ENCODE measurements at regions not wholly inside any gene's neighbourhood (a gene's known extent, or its start where the extent isn't known, plus 50 kb on each side); places are given as distances from the start of the nearest gene placed in this dataset.
"Not testable (repeated sequence)": the region's sequence is repeated elsewhere in the genome, so short reads cannot be mapped to it uniquely, and the experiment has no call there.

DNA sequence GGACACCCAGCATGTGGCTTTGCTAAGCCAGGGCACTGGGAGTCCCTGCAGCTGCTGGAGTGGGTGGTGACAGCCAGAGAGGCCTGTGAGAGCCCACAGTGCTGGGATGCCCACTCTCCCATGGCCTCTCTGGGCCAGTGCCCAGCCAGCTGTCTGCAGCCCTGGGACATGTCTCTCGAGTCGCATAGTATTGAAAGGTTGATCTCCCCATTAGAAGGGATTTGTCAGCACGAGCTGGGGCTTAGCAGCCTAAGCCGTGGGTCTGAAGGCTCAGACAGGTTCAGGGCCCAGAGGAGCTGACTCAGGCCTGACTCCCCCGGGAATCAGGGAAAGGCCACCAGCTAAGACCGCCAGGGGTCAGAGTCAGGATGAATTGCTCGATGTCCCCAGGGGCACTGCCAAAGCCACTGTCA is 53.5 kb downstream of the FOXD2 start:
- DNase-seq (no peak), ATAC-seq (no peak)

DNA sequence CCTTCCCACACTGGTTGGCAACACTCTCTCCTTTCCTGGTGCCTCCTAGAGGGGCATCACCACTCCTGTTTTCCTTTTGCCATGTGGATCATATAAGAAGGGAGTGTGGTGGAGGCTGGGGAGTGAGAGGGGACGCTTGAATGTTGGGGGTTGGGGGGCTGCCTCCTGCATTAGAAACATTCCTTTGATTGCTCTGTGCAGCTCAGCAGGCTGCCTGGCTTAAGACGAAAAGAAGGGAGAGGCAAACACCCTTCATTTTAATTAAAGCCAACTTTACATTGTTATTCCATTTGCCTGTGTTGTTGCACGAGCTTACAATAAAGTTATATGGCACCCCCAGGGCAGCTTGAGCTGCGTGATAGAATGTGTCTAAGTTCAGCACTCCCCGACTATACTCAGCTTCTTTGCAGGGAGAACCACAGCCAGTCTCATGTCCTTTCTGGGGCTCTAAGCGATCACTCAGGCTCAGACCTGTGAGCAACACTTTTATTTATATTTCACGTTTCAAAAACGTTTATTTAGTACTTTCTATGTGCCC is 57.4 kb downstream of the FOXD2 start:
- DNase-seq (no peak), ATAC-seq (no peak)

DNA sequence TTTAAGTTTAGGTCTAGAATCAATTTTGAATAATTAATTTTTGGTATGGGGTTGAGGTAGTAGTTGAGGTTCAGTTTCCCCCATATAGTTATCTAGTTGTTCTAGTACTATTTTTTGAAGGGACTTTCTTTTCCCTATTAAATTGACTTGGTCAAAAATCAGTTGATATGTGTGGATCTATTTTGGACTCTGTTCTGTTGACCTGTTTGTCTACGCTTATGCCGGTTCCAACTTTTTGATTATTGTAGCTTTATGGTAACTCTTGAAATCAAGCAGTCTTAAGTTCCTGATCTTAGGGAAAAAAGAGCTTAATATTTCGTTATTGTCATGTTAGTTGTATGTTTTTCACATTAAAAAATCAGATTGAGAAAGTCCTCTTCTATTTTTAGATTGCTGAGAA is 60.7 kb downstream of the FOXD2 start:
- DNase-seq (no peak), ATAC-seq (no peak)

DNA sequence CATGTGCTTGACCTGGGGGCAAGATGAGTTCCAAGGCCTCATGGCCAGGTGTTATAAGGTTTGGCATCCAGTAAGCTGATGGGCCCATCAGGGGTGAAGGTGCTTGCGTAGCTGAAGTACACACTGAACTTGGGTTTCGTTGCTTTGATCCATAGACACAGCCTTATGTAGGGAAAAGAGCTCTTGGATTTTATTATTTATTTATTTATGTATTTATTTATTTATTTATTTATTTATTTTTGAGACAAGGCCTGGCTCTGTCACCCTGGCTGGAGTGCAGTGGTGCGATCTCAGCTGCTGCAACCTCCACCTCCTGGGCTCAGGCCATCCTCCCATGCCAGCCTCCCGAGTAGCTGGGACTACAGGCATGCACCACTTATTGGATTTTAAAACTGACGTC is 63.2 kb downstream of the FOXD2 start:
- no peak for ATAC-seq

DNA sequence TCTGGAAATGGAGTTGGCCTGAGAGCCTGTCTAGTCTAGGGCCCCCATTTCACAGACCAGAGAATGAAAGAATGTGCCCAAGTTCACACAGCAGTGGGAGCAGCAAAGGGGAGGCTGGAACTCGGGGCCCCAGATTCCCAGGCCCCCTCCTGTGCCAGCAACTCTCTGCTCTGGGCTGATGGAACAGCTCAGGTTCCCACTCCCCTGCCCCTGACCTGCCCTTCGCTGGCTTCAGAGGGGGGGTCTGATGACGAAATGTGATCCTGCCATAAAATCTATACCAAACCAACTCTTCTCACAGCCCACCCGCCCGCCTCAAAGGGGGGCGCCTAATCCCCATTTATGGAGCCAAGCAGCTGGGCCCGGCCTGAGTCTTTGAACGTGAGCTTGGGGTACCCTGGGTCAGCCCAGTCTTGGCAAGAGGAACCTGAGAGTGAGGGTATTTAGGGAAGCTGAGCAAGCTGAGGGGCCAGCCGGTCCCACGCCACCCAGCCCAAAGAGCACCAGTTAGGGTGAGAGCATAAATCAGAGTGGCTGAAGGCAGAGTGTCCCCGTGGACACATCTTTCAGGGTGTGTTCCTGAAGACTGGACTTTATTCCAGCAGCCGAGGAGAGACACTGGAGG is 65.0 kb downstream of the FOXD2 start:
- DNase-seq (no peak), ATAC-seq (no peak)

More for the DNA sequence above, 63.2 kb downstream of the FOXD2 start:
- no peak for DNase-seq

DNA sequence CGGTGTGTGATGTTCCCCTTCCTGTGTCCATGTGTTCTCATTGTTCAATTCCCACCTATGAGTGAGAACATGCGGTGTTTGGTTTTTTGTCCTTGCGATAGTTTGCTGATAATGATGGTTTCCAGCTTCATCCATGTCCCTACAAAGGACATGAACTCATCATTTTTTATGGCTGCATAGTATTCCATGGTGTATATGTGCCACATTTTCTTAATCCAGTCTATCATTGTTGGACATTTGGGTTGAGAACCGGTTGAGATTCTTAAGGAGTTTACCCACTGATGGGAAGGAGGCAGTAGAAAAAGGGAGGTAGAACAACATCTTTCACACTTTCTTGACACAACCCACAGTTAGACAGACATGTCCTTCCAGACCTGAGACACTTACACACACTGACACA is 67.0 kb downstream of the FOXD2 start:
- not testable (repeated sequence) for DNase-seq, ATAC-seq

DNA sequence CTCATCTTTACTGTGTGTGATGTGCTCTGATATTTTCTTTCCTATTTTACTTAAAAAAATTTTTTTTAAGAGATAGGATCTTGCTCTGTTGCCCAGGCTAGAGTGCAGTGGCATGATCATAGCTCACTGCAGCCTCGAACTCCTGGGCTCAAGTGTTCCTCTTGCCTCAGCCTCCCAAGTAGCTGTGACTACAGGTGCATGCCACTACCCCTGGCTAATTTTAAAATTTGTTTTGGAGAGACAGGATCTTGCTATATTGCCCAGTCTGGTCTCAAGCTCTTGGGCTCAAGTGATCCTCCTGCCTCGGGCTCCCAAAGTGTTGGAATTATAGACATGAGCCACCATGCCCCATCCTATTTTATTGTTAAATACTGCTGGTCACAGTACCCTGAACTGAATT is 67.4 kb downstream of the FOXD2 start:
- ATAC-seq (no peak), DNase-seq (no peak)

DNA sequence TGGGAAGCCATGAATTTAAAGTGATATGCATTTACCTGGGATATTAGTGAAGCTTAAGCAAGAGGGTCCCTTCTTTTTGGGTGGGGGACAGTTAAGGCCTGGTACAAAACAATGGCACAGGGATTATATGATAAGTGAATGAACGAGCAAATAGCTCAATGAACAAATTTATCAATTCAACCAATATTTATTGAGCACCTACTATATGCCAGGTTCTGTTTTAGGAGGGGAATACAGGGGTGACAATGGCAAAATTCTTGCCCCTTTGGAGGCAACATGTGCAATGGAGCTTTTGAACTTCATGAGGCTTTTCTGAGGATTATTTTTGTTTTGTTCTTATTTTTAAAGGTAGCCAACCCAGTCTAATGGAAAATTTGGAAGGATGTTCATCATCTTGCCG is 68.2 kb downstream of the FOXD2 start:
- DNase-seq (no peak), ATAC-seq (no peak)

DNA sequence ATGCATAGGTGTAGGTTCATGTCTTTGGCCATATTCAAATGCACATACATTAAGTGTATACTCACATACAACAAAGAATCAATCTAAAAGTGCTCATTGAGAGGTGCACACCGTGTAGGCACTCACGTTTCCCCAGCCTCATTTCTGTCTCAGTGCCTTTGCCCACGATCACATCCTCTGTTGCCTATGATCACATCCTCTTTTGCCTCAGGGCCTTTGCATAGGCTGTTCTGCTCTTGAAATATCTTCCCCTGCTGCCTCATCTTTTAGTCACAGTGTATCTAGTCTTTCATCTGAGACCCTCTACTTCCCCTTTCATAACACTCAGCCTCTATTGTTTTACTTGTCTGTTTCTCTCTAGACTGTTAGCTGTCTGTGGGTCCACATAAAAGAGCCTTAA is 69.3 kb downstream of the FOXD2 start:
- no peak for DNase-seq
- ATAC-seq, result no peak

DNA sequence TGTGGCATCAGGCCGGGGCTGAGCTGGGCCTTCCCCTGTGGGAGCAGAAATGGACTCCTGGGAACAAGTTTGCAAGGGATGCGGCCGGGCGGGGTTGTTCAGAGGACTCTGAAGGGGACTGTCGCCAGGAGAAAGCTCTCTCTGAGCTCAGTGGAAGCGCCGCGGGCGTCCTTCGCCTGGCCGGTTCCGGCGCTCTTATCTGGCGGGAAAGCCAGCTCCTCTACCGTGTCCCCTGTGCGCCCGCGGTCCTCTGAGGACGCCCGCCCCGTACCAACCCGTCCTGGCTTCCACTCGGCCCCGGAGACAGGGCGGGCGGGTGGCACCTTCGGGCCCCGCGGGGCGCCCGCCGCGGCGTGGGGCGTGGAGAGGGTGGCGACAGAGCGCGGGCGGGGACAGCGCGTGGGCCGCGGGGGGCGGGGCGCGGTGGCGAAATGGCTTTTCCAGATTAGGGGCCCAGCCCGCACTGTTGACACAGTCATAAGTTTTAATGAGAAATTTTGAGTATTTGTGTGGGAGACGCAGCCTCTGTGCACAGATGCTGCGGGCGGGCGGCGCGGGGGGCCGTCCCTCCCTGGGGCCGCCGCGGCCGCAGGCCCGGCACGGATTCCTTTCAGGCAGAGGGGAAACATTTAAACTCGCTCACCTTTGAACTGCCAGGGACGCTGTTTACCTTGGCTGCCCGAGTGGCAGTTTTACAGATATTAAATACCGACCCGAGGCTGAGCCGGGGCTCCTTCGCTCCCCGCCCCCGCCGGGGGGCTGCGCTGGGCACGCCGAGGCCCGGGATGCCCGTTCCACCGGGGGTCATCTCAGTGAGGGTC is 70.2 kb downstream of the FOXD2 start:
- ATAC-seq (peak; percentile 83), DNase-seq (peak; percentile 58)

DNA sequence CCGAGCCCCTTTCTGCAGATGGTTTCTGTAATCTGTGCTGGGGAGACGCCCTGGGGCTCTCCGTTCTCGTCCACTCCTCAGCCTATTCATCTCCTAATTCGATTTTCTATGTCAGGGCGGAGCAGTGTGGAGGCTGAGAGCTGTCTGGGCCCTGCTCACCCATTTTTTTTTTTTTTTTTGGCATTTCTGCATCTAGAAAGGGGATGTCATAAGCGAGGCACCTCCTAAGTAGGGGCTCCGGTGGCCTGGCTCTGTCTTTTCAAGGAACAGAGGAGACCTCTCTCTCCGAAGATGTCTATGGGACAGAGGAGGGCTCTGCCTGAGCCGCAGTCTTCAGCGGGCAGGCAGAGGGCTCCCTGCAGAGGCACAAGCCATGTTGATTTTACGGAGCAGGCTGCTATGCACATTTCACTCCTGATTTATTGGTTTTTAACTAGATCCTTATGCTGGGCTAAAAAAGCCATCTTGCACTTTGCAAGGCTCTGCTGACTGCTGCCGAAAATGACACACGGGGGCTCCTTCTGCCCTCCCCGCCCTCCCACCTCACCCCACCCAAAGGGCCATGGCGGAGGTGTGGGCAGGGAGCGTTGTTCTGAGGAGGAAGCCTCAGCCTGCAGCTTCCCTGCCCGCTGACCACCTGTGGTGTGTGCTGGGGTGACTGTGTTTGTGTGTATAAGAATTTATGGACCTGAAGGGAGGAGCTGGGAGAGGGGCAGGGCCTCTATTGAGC is 71.0 kb downstream of the FOXD2 start:
- no peak for ATAC-seq
- no peak for DNase-seq

DNA sequence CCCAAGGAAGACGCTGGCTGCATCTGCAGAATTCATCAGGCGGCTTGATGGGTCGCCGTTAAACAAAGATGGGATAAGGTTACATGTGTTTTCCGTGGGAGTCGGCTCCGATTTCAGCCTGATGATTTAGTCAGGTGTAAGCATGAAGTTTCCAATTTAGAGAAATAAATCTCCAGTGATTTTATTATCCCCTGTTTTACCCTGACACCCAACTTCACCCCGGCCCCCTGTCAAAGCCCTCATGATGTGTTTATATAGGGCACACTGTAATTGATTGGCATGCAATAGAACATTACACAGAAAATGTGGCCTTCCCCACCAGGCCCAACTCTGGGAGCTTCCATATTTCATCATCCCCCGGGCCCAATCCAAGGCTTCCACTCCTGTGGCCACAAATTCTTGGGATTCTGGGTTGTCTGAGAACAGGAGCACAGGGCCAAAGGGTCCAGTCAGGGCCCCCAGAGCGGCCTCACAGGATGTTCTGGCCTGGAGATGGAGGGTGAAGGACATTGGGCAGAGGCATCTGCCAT is 72.5 kb downstream of the FOXD2 start:
- ATAC-seq (no peak), DNase-seq (no peak)

DNA sequence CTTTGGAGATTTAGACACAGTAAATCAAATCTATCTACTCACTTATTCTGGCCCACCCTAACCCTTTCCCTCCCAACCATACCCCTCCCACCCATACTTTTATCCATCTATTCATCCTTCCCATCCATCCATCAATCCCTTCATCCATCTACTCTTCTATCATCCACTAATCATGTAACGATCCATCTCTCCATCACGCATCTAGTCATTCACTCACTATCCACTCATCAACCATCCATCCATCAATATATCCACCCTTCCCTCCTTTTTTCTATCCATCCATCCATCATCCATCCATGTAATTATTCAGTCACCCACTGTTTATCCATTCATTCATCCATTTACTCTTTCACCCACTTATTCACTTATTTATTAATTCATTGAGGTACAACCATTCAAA is 74.0 kb downstream of the FOXD2 start:
- ATAC-seq (no peak), DNase-seq (no peak)

DNA sequence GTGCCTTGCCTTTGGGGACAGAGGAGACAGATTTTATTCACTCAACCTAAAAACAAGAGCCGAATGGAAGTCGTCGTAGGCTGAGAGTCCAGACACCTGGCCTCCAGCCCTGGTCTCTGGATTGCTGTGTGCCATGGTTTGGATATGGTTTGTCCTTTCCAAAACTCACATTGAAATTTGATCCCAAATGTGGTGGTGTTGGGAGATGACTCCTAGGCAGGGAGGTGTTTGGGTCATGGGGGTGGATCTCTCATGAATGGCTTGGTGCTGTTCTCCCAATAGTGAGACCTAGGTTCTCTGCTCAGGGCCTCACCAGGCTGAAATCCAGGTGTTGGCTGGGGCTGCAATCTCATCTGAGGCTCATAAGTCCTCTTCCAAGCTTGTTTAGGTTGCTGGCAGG is 75.5 kb downstream of the FOXD2 start:
- ATAC-seq (no peak), DNase-seq (no peak)

DNA sequence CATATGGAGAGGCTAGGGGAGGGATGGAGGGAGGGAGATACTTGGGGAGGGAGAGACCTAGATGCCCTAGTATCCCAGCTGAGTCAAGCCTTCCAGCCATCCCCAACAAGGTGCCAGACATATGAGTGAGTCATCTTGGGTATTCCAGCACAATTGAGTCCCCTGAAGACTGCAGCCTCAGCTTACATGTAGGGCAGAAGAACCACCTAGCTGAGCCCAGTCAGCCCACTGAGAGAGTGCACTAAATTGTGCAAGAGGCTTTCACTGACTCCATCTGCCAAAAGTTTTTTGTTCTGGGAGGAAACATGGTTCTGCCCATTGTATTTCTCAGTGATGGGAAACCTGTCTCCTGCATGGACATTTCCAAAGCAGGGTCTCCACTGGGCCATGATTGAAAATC is 76.4 kb downstream of the FOXD2 start:
- ATAC-seq, result no peak
- DNase-seq, result no peak

DNA sequence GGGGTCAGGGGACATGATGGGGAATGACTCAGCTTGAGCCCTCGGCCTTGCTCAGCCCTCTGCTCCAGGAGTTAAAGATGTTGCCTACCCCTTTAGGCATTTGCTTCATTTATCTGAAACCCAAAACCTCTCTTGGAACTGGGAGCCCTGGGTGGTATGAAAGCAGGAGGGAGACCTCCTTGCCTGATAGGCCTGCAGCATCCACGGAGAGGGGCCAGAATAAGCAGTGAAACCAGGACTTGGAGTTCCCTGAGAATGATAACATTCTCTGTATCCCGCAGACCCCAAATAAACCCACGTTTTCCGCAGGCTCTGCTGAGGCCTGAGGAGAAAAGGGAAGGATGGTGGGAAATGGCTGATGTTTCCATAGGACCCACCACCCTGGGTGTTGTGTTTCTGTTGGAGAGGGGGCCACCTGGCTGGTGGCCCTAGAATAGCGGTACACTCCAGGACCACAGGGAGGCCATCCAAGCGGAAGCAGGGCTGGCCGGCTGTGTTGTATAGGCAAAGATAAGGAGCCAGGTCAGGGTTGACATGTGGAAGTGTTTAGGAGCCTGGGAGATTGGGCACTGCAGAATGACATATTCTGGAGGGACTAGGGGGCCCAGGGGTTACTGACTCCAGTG is 77.4 kb downstream of the FOXD2 start:
- ATAC-seq (no peak), DNase-seq (no peak)

DNA sequence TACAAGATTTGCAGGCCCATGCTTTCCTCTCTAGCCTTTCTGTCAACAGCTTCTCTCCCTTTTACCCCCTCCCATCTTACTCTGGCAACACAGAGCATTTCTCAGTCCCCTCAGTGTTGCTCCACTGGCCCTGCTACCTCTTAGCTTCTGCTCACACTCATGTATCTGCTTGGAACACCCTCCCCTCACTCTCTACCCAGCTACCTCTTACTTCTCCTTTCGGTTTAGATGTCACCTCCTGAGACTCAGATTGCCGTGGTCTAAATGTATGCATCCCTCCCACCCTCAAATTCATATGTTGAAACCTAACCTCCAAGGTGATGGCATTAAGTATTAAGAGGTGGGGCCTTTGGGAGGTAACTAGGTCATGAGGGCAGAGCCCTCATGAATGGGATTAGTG is 80.1 kb downstream of the FOXD2 start:
- DNase-seq, result no peak
- ATAC-seq, result no peak

DNA sequence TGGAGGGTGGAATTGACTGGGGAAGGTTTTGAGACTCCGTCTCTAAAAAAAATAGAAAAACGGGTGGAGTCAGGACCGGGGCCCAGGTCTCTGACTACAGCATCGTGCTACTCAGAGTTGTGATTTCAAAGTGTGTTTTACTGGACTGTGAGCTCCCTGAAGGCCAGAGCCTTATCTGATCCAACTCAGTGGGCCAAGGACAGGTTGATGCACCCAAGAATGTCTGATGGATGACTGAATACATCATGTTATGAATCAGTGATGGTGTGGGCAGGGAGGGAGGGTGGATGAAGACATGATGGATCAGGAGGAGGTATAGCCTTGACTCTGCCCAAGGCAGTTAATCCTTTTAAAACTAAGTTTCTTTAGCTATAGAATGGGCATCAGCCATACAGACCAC is 81.6 kb downstream of the FOXD2 start:
- no peak for DNase-seq
- no peak for ATAC-seq

DNA sequence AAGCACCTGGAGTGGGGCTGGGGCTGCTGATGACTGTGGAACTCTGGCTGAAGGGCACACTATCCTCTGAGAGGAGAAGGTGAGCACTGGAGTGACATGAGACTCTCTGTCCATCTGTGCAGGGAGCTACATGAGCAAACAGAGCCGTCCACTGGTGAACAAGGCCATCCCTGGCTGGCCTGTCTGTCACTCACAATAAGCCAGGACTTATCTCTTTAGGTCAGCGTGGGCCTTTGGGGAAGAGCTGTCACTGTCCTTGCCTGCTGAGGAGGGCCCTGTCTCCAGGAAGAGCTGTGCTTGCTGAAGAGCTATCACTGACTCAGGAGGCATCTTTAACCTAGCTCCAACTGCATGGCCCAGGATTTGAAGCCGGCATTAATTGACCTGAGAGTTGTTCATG is 82.1 kb downstream of the FOXD2 start:
- no peak for DNase-seq
- ATAC-seq, result no peak

DNA sequence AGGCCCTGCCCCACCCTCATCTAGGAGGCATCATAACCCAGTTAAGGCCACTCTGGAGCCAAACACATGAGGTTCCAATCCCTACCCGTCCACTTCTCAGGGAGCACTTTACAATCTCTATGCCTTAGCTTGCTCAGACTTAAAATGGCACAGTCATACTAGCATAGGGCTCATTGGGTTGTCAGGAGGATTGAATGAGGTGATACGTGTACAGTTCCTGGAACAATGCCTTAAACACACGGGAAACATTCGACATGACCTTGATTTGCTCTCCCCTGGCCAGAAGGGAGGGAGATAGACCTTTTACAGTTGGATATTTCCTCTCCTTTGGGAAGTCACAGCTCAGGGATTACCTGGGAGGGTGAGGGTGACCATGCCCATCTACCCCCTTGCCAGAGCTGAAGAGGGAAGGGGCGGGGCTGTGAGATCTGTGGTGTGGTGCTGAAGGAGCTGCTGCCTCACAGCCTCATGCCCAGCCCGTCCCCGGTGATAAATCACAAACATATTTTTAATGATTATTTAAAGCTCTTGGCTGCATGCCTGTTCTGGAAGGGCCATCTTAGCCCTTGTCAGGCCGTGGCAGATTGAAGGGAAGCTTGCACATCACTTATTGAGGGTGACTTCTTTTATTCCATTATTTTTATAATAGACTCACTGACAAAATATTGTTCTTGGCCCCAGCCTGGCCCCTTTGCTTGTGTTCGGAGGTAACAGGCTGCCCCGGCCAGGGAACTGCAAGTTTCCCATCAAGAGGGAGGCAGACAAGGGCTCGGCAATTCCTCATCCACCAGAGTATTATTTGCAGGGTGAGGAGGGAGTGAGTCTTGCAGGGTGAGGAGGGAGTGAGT is 83.4 kb downstream of the FOXD2 start:
- DNase-seq (no peak), ATAC-seq (no peak)
